SK-N-SH (cell line): ENCODE measurements at regions not wholly inside any gene's neighbourhood (a gene's known extent, or its start where the extent isn't known, plus 50 kb on each side); places are given as distances from the start of the nearest gene placed in this dataset.
"Not testable (repeated sequence)": the region's sequence is repeated elsewhere in the genome, so short reads cannot be mapped to it uniquely, and the experiment has no call there.

ENCODE experiments used
- CTCF ChIA-PET: fragments of 300-600, 350-600 bp; formaldehyde crosslinking; extraction: SDS; loops from one replicate; lab custom pipeline; 2021; lab: Yijun Ruan, JAX
- POLR2A ChIA-PET: fragments of 350-600 bp; sonication (Branson Sonifier 250); formaldehyde crosslinking; extraction: SDS; loops from one replicate; lab custom pipeline; 2020; ENCODE audit warnings: antibody characterized with exemption, inconsistent platforms; lab: Yijun Ruan, JAX
- DNase-seq: peaks from one replicate; pipeline ENCODE4 v3.0.0; 2012
- H2AFZ ChIP-seq: fragments of 200-600 bp; sonication (generic); 2 replicates; pipeline ENCODE4 v1.8.1; 2016; ENCODE audit warnings: antibody characterized with exemption, mild to moderate bottlenecking, low read depth
- H3F3A ChIP-seq: fragments of 200-600 bp; sonication (generic); replicated peaks from 2 replicates; pipeline ENCODE3; 2016; ENCODE audit warnings: antibody characterized with exemption, mild to moderate bottlenecking; ENCODE audit not compliant: insufficient read depth
- H3K27ac ChIP-seq, 2 experiments: fragments of 200-500 bp in 1 of 2; fragments of 200-600 bp in 1 of 2; sonication (Bioruptor generic) in 1 of 2; sonication (generic), shearing (Covaris generic) in 1 of 2; 2 replicates each; pipeline versions ENCODE4 v1.5.1 to v1.6.1; 2014 to 2016; ENCODE audit warnings: low read depth in 2 of 2, inconsistent platforms in 1 of 2, low read length in 1 of 2, mild to moderate bottlenecking in 1 of 2, mixed read lengths in 1 of 2
- H3K27me3 ChIP-seq: fragments of 200-600 bp; sonication (generic), shearing (Covaris generic); 2 replicates; pipeline ENCODE4 v1.6.1; 2016; ENCODE audit warnings: mixed run types; ENCODE audit not compliant: insufficient read depth
- H3K36me3 ChIP-seq, 2 experiments: fragments of 200-500 bp in 1 of 2; fragments of 200-600 bp in 1 of 2; sonication (Bioruptor generic) in 1 of 2; sonication (generic) in 1 of 2; replicated peaks in 1 of 2; 2 replicates each; pipeline versions ENCODE3 to v1.5.1; 2014 to 2016; ENCODE audit warnings: low read length in 1 of 2, mild to moderate bottlenecking in 1 of 2; ENCODE audit not compliant: insufficient read depth in 2 of 2, control insufficient read depth in 1 of 2
- H3K4me1 ChIP-seq, 2 experiments: fragments of 200-500 bp in 1 of 2; fragments of 200-600 bp in 1 of 2; sonication (Bioruptor generic) in 1 of 2; sonication (generic), shearing (Covaris generic) in 1 of 2; 2 replicates each; pipeline versions ENCODE4 v1.5.1 to v1.6.1; 2014 to 2016; ENCODE audit warnings: low read depth in 1 of 2, low read length in 1 of 2, mixed run types in 1 of 2; ENCODE audit not compliant: insufficient read depth in 2 of 2, control insufficient read depth in 1 of 2
- H3K4me2 ChIP-seq: fragments of 200-600 bp; sonication (generic), shearing (Covaris generic); 2 replicates; pipeline ENCODE4 v1.6.1; 2017; ENCODE audit warnings: mixed run types
- H3K4me3 ChIP-seq, 2 experiments: fragments of 200-500 bp in 1 of 2; fragments of 200-600 bp in 1 of 2; sonication (Bioruptor generic) in 1 of 2; sonication (generic), shearing (Covaris generic) in 1 of 2; 2 replicates each; pipeline versions ENCODE4 v1.5.1 to v1.8.1; 2014 to 2016; ENCODE audit warnings: low read depth in 2 of 2, inconsistent platforms in 1 of 2, low read length in 1 of 2, mild to moderate bottlenecking in 1 of 2, mixed read lengths in 1 of 2, moderate library complexity in 1 of 2
- H3K79me2 ChIP-seq: fragments of 200-600 bp; sonication (generic); 2 replicates; pipeline ENCODE4 v1.8.1; 2017; ENCODE audit warnings: mild to moderate bottlenecking; ENCODE audit not compliant: insufficient read depth
- H3K9ac ChIP-seq: fragments of 200-600 bp; sonication (generic); 2 replicates; pipeline ENCODE4 v1.6.1; 2017; ENCODE audit warnings: mixed run types
- H3K9me2 ChIP-seq: fragments of 200-600 bp; sonication (generic); 2 replicates; pipeline ENCODE4 v1.6.1; 2017; ENCODE audit warnings: mixed run types
- H3K9me3 ChIP-seq: fragments of 200-600 bp; sonication (generic); 2 replicates; pipeline ENCODE4 v1.6.1; 2017; ENCODE audit warnings: mixed run types, mild to moderate bottlenecking, moderate library complexity
- H4K20me1 ChIP-seq: fragments of 200-600 bp; sonication (generic); 2 replicates; pipeline ENCODE4 v1.6.1; 2017; ENCODE audit warnings: mild to moderate bottlenecking, mixed run types; ENCODE audit not compliant: insufficient read depth
- WGBS: methylation state at CpG from one replicate; pipeline ENCODE4 v1.1.6; 2017; ENCODE audit warnings: low lambda C conversion rate; 5-methylcytosine and 5-hydroxymethylcytosine counted together

DNA sequence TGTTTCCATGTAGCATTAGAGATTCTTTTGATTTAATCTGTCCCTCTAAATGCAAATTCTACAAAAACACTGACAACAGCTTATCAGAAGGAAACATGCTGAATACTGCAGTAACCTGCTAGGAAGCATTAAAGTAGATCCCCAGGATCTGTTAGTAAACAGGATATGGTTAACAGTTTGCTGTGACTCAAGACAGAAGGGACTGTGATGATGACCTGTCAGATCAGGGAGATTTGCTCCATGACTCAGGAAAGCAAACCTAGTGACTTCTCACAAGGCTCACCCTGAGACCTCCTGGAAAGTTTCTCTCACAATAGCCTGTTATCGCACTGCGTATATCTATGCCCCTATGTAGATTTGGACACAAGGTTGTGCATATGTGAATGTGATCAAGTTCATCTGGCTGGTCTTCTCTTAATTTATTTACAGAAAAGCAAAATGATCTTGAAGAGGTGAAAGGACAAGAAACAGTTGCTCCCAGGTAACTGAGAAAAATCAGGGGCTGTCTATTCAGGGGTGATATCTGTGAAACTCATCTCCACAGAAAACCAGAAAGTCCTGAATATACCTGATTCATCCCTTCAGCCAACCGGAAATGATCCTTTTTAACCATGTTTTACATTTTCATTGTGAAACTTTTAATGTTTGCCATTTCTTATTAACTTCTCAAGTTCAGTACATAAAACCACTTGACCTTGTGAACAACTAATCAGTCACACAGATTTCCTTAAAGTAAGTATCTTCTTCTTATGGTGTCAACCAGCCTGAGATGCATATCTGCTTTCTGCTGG, 333.1 kb upstream of the COX7C start:
- H4K20me1 ChIP-seq, H3K27ac ChIP-seq, H3K79me2 ChIP-seq, POLR2A ChIA-PET, H2AFZ ChIP-seq, H3F3A ChIP-seq, H3K9ac ChIP-seq, H3K9me2 ChIP-seq, H3K4me3 ChIP-seq, H3K4me1 ChIP-seq, H3K9me3 ChIP-seq, H3K36me3 ChIP-seq, H3K27me3 ChIP-seq, DNase-seq, H3K4me2 ChIP-seq, CTCF ChIA-PET: not testable (repeated sequence)
- 47% methylated on average over 3 of the region's 3 CpGs for WGBS

GRCh38 chr5:86287437-86287836, 330.3 kb upstream of the COX7C start:
- WGBS: 0% methylated on average over 1 of the region's 2 CpGs
- H3K27me3 ChIP-seq, H3K9ac ChIP-seq, POLR2A ChIA-PET, H2AFZ ChIP-seq, H3K79me2 ChIP-seq, H4K20me1 ChIP-seq, H3K4me1 ChIP-seq, DNase-seq, H3F3A ChIP-seq, H3K4me3 ChIP-seq, H3K9me2 ChIP-seq, H3K27ac ChIP-seq, H3K9me3 ChIP-seq, H3K36me3 ChIP-seq, CTCF ChIA-PET, H3K4me2 ChIP-seq: not testable (repeated sequence)

DNA sequence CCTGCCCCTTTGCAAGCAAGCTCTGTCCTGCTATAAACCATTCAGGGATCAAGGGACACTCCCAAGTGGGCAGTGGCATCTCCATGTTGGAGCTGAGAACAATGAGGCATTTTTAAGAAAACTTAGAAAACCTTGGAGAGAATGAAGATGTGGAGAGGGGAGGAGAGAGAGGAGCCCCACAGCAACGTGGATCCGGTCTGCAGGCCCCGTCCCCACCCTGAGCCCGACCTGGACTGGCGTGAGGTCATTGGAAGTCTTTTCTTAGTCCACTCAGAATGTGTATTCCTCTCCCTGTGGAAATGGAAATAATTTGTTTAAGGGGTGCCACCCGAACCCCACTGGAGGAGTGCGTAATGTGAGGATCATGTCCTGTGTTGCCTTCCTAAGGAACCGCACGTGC, 328.0 kb upstream of the COX7C start:
- H3K9me3 ChIP-seq, H3F3A ChIP-seq, H3K27me3 ChIP-seq, H3K9me2 ChIP-seq, H3K27ac ChIP-seq, H4K20me1 ChIP-seq, H3K79me2 ChIP-seq, H3K4me1 ChIP-seq, H3K36me3 ChIP-seq, POLR2A ChIA-PET, H3K4me2 ChIP-seq, H3K9ac ChIP-seq, CTCF ChIA-PET, H3K4me3 ChIP-seq, DNase-seq, H2AFZ ChIP-seq: not testable (repeated sequence)
- WGBS: 8% methylated on average over 9 of the region's 9 CpGs

GRCh38 chr5:86292811-86293210, 324.9 kb upstream of the COX7C start:
- POLR2A ChIA-PET: not testable (repeated sequence)
- 17% methylated on average over 5 of the region's 6 CpGs for WGBS

GRCh38 chr5:86302643-86303042, 315.1 kb upstream of the COX7C start:
- 8% methylated on average over 1 of the region's 1 CpG for WGBS
- H3K9me3 ChIP-seq, H3K9me2 ChIP-seq, H2AFZ ChIP-seq, H3K4me2 ChIP-seq, H4K20me1 ChIP-seq, DNase-seq, H3K4me1 ChIP-seq, CTCF ChIA-PET, H3K79me2 ChIP-seq, H3K27me3 ChIP-seq, H3F3A ChIP-seq, H3K27ac ChIP-seq, H3K9ac ChIP-seq, POLR2A ChIA-PET, H3K4me3 ChIP-seq, H3K36me3 ChIP-seq: not testable (repeated sequence)

More at GRCh38 chr5:86292811-86293210, 324.9 kb upstream of the COX7C start:
- H3K36me3 ChIP-seq, H3K9me3 ChIP-seq, H3K27ac ChIP-seq, CTCF ChIA-PET, H3F3A ChIP-seq, H3K4me1 ChIP-seq, H3K27me3 ChIP-seq, DNase-seq, H2AFZ ChIP-seq, H4K20me1 ChIP-seq, H3K9ac ChIP-seq, H3K4me3 ChIP-seq, H3K4me2 ChIP-seq, H3K9me2 ChIP-seq, H3K79me2 ChIP-seq: not testable (repeated sequence)
